ENCODE measurements at regions not wholly inside any gene's neighbourhood (a gene's known extent, or its start where the extent isn't known, plus 50 kb on each side); places are given as distances from the start of the nearest gene placed in this dataset.
"Not testable (repeated sequence)": the region's sequence is repeated elsewhere in the genome, so short reads cannot be mapped to it uniquely, and the experiment has no call there.

- intact Hi-C loops (cut with DNase I; ENCODE audit: low total_unique reads), result no loop called here
- Histone ChIP-seq H3K36me3 (ENCODE audit: low read depth, missing control alignments) (no peaks in the 10 kb centered on the region), H3K4me3 (no peak overlapping the region), H3K4me1 (no peaks in the 10 kb centered on the region), H3K9me3 (no peaks in the 10 kb centered on the region), H3K27ac (no peak overlapping the region), H3K27me3 (no peaks in the 10 kb centered on the region)
- TF ChIP-seq CTCF (IDR thresholded peaks at IDR 0.05), result no peak
- no peak for TF ChIP-seq POLR2A (IDR thresholded peaks at IDR 0.05)
- DNase-seq, result no peak
- 85 to 87% methylated on average over 4 of the region's 4 CpGs for WGBS, 2 donors
Measured at GRCh38 chr2:22136446-22136845, 1012.7 kb downstream of the TDRD15 start.

DNA sequence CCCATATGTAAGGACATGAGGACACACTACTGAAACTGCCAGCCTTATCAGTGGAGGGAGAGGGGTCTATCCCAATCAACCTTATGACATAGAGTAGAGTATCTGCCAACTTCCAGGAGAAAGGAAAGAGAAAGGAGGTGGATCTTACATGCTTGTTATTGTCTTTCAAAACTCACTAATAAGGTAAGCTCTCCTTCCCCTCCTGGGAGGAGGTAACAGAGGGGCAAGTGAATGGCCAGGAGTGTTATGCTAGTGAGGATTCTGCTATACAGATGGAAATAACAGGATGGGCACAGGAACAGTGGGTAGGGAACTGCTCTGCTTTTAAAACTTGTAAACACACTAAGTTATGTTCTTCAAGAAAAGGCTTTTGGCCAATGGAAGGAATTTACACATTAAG lies 1020.1 kb downstream of the TDRD15 start:
- H3K4me3 ChIP-seq, result no peak overlapping the region
- TF ChIP-seq POLR2A (IDR thresholded peaks at IDR 0.05) (no peak), CTCF (IDR thresholded peaks at IDR 0.05) (no peak)
- no peak for DNase-seq
- intact Hi-C loops (cut with DNase I; ENCODE audit: low total_unique reads), result no loop called here
- H3K27me3 ChIP-seq, result no peaks in the 10 kb centered on the region
- no peaks in the 10 kb centered on the region for H3K4me1 ChIP-seq
- no peaks in the 10 kb centered on the region for H3K36me3 ChIP-seq (ENCODE audit: low read depth, missing control alignments)
- no peak overlapping the region for H3K27ac ChIP-seq
- no peaks in the 10 kb centered on the region for H3K9me3 ChIP-seq

- H3K4me1 ChIP-seq, result no peaks in the 10 kb centered on the region
- no peaks in the 10 kb centered on the region for H3K9me3 ChIP-seq
- intact Hi-C loops (cut with DNase I; ENCODE audit: low total_unique reads), result no loop called here
- no peak for DNase-seq
- H3K27me3 ChIP-seq, result no peaks in the 10 kb centered on the region
- H3K36me3 ChIP-seq (ENCODE audit: low read depth, missing control alignments), result no peaks in the 10 kb centered on the region
- no peak overlapping the region for H3K27ac ChIP-seq
- WGBS, 2 donors, result 45 to 49% methylated on average over 2 of the region's 2 CpGs
- no peak for TF ChIP-seq POLR2A (IDR thresholded peaks at IDR 0.05)
- TF ChIP-seq CTCF (IDR thresholded peaks at IDR 0.05), result no peak
- H3K4me3 ChIP-seq, result no peak overlapping the region
Measured at GRCh38 chr2:22153931-22154613, 1030.3 kb downstream of the TDRD15 start.

GRCh38 chr2:22156661-22157060 lies 1032.9 kb downstream of the TDRD15 start:
- H3K27me3 ChIP-seq; H3K27ac ChIP-seq; H3K4me3 ChIP-seq; H3K9me3 ChIP-seq; H3K36me3 ChIP-seq (ENCODE audit: low read depth, missing control alignments); intact Hi-C loops (cut with DNase I; ENCODE audit: low total_unique reads); DNase-seq; H3K4me1 ChIP-seq: not testable (repeated sequence)
- 71 to 91% methylated on average over 5 to 6 of the region's 6 CpGs for WGBS, 2 donors

GRCh38 chr2:22167256-22167655 lies 1043.5 kb downstream of the TDRD15 start:
- no peaks in the 10 kb centered on the region for H3K9me3 ChIP-seq
- no peaks in the 10 kb centered on the region for H3K4me1 ChIP-seq
- H3K27me3 ChIP-seq, result no peaks in the 10 kb centered on the region
- intact Hi-C loops (cut with DNase I; ENCODE audit: low total_unique reads), result no loop called here
- TF ChIP-seq POLR2A (IDR thresholded peaks at IDR 0.05) (no peak), CTCF (IDR thresholded peaks at IDR 0.05) (no peak)
- DNase-seq, result no peak
- H3K36me3 ChIP-seq (ENCODE audit: low read depth, missing control alignments), result no peaks in the 10 kb centered on the region
- 85 to 92% methylated on average over 4 of the region's 4 CpGs for WGBS, 2 donors
- H3K4me3 ChIP-seq, result no peak overlapping the region
- H3K27ac ChIP-seq, result no peak overlapping the region

Measured in testis (tissue), 2 donors.